ENCODE measurements at regions not wholly inside any gene's neighbourhood (a gene's known extent, or its start where the extent isn't known, plus 50 kb on each side); places are given as distances from the start of the nearest gene placed in this dataset.

GRCh38 chr9:31103836-31104235 lies 1280.6 kb upstream of the ACO1 start:
- Histone ChIP-seq H4K91ac (replicated peaks; ENCODE audit: insufficient read length, low read length) (no peak overlapping the region), H3K56ac (replicated peaks; ENCODE audit: insufficient read length, low read depth, low read length) (no peak overlapping the region), H3K23me2 (ENCODE audit: low read depth, low read length) (no peaks in the 10 kb centered on the region; the same call in 1 of the 2 replicates), H2AFZ (ENCODE audit: low read length) (no peak overlapping the region), H4K5ac (ENCODE audit: insufficient read length, low read depth, low read length) (no peak overlapping the region), H2BK5ac (ENCODE audit: low read depth, low read length) (no peak overlapping the region), H3K79me2 (ENCODE audit: control insufficient read depth in 1 of 2, insufficient read depth in 2 of 2, low read length in 2 of 2) (no peaks in the 10 kb centered on the region), H3K9me3 (ENCODE audit: insufficient read depth in 2 of 2, low read depth in 1 of 2, low read length in 1 of 2) (no peaks in the 10 kb centered on the region), H2BK20ac (ENCODE audit: low read length) (no peak overlapping the region), H2BK12ac (ENCODE audit: low read depth, low read length) (no peak overlapping the region), H2BK15ac (ENCODE audit: low read length) (no peak overlapping the region), H3K9ac (replicated peaks in 1 of 4; ENCODE audit: extremely low read depth in 1 of 4, low read depth in 3 of 4, low read length in 3 of 4) (no peak overlapping the region), H2BK120ac (replicated peaks; ENCODE audit: low read depth, low read length) (no peak overlapping the region), H4K8ac (ENCODE audit: extremely low read depth, insufficient read depth, low read length) (no peak overlapping the region), H3K27ac (ENCODE audit: low read depth, low read length) (no peak overlapping the region), H3K4me3 (ENCODE audit: extremely low read depth in 1 of 4, insufficient read depth in 2 of 4, low read depth in 3 of 4, low read length in 4 of 4) (no peak overlapping the region), H3K79me1 (ENCODE audit: low read depth, low read length) (no peaks in the 10 kb centered on the region), H3K18ac (ENCODE audit: extremely low read depth, low read length) (no peak overlapping the region), H3K4me1 (replicated peaks in 1 of 4; ENCODE audit: control insufficient read depth in 3 of 4, insufficient read depth in 4 of 4, low read length in 3 of 4) (no peaks in the 10 kb centered on the region), H3K4me2 (ENCODE audit: insufficient read depth in 1 of 2, low read depth in 2 of 2, low read length in 2 of 2) (no peak overlapping the region), H3K4ac (replicated peaks; ENCODE audit: insufficient read length, low read depth, low read length) (no peak overlapping the region), H3K14ac (ENCODE audit: insufficient read length) (no peak overlapping the region), H2AK5ac (ENCODE audit: low read depth, low read length) (no peak overlapping the region), H3K36me3 (ENCODE audit: control insufficient read depth in 2 of 4, insufficient read depth in 4 of 4, low read length in 3 of 4) (no peaks in the 10 kb centered on the region), H4K20me1 (replicated peaks in 1 of 2; ENCODE audit: control insufficient read depth in 1 of 2, insufficient read depth in 2 of 2, low read length in 2 of 2) (no peaks in the 10 kb centered on the region), H3K23ac (ENCODE audit: insufficient read length) (no peak overlapping the region), H3K27me3 (replicated peaks in 1 of 4; ENCODE audit: control insufficient read depth in 3 of 4, extremely low read depth in 1 of 4, insufficient read depth in 3 of 4, low read length in 3 of 4) (no peaks in the 10 kb centered on the region)
- TF ChIP-seq KDM1A (IDR thresholded peaks at IDR 0.05; ENCODE audit: borderline replicate concordance, low read length) (no peak), SAP30 (IDR thresholded peaks at IDR 0.05; ENCODE audit: insufficient read depth, insufficient replicate concordance, low read length) (no peak), RXRA (IDR thresholded peaks at IDR 0.05; ENCODE audit: insufficient read depth, low read depth, low read length) (no peak), ZNF274 (IDR thresholded peaks at IDR 0.05; ENCODE audit: borderline replicate concordance, extremely low read depth, low read length) (no peak), RNF2 (IDR thresholded peaks at IDR 0.05; ENCODE audit: borderline replicate concordance, low read depth, low read length, missing control alignments, poor library complexity, severe bottlenecking) (no peak), SIRT6 (IDR thresholded peaks at IDR 0.05; ENCODE audit: low read length) (no peak), SP2 (IDR thresholded peaks at IDR 0.05; ENCODE audit: low read length) (no peak), ATF3 (IDR thresholded peaks at IDR 0.05; ENCODE audit: insufficient read depth, low read depth, low read length) (no peak), CBX8 (IDR thresholded peaks at IDR 0.05; ENCODE audit: borderline replicate concordance, low read depth, low read length) (no peak), POLR2A (IDR thresholded peaks at IDR 0.05; ENCODE audit: control extremely low read depth in 1 of 2, low read depth in 2 of 2, low read length in 2 of 2) (no peak), PHF8 (conservative IDR thresholded peaks at IDR 0.05; ENCODE audit: low read depth, low read length) (no peak), ATF2 (IDR thresholded peaks at IDR 0.05; ENCODE audit: low read length) (no peak), POLR2AphosphoS5 (IDR thresholded peaks at IDR 0.05; ENCODE audit: low read depth, low read length) (no peak)
- POLR2A ChIA-PET (ENCODE audit: partially characterized antibody): no interaction called here
- DNase-seq (ENCODE audit: low read depth in 1 of 2, low spot score in 2 of 2) (no peak), FAIRE-seq (no peak)
- CTCF ChIA-PET (ENCODE audit: partially characterized antibody): interaction anchor here (0.6 kb wide), 1 partner anchor 31 kb away, joined by 3 read pairs; no protein-coding TSS in a partner anchor
